ENCODE measurements at regions not wholly inside any gene's neighbourhood (a gene's known extent, or its start where the extent isn't known, plus 50 kb on each side); places are given as distances from the start of the nearest gene placed in this dataset.

- TF ChIP-seq CTCF (IDR thresholded peaks at IDR 0.05 in 4 of 5, conservative IDR thresholded peaks at IDR 0.05 in 1 of 5): no peak
- TF ChIP-seq POLR2A (IDR thresholded peaks at IDR 0.05): no peak
Measured at GRCh38 chr1:201618389-201618788, 79.5 kb downstream of the NAV1 start.
